Nephron progenitor cell (in vitro differentiated cells): ENCODE measurements at regions not wholly inside any gene's neighbourhood (a gene's known extent, or its start where the extent isn't known, plus 50 kb on each side); places are given as distances from the start of the nearest gene placed in this dataset.

Experiments
- DNase-seq: peaks from one replicate; pipeline ENCODE4 v3.0.0; 2021
- H3K27ac Mint-ChIP-seq: 2 replicates; pipeline ENCODE4 v1.8.0; 2021; ENCODE audit warnings: mild to moderate bottlenecking, moderate library complexity, mixed read lengths
- H3K27me3 Mint-ChIP-seq: 2 replicates; pipeline ENCODE4 v1.8.0; 2021; ENCODE audit warnings: mild to moderate bottlenecking, low read depth, mixed read lengths; ENCODE audit not compliant: poor library complexity
- H3K36me3 Mint-ChIP-seq: 2 replicates; pipeline ENCODE4 v1.8.0; 2021; ENCODE audit warnings: low read depth, mixed read lengths
- H3K4me1 Mint-ChIP-seq: 2 replicates; pipeline ENCODE4 v1.8.0; 2021; ENCODE audit warnings: mixed read lengths
- H3K4me3 Mint-ChIP-seq: 2 replicates; pipeline ENCODE4 v1.8.0; 2021; ENCODE audit warnings: mild to moderate bottlenecking, moderate library complexity, mixed read lengths
- H3K9me3 Mint-ChIP-seq: 2 replicates; pipeline ENCODE4 v1.8.0; 2021; ENCODE audit warnings: mild to moderate bottlenecking, moderate library complexity, mixed read lengths
- TF ChIP-seq, protein P1 (sequence below): fragments of 200-600 bp; sonication (generic); IDR thresholded peaks from 2 replicates; pipeline ENCODE4 v1.5.0; 2021; ENCODE audit warnings: antibody characterized with exemption

DNA sequence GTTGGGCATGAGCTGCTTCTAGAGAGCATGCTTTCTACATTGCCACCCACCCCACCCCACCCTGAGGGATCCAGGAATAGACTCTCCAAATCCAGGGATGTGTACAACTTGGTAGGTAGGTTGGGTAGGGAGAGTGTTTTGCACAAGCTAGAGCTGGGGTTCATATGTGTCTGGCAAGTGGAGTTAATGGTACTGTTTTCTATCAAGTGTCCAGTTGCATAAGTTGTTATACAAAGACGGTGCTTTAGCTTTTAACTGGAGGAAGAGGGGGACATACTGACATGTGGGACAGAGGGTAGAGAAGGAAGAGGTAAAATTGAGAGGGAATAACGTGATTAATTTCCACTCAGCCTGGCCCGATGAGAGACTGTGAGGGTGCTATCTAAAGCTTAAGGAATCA lies 51.0 kb upstream of the TNC start:
- Mint-ChIP-seq H3K36me3 (no peaks in the 10 kb centered on the region), H3K4me3 (no peak overlapping the region), H3K27ac (no peak overlapping the region), H3K4me1 (peaks cover 4% of the 10 kb centered on the region), H3K9me3 (peaks cover 12% of the 10 kb centered on the region), H3K27me3 (peaks cover 7% of the 10 kb centered on the region)
- DNase-seq, result no peak
- TF ChIP-seq, protein P1, sequence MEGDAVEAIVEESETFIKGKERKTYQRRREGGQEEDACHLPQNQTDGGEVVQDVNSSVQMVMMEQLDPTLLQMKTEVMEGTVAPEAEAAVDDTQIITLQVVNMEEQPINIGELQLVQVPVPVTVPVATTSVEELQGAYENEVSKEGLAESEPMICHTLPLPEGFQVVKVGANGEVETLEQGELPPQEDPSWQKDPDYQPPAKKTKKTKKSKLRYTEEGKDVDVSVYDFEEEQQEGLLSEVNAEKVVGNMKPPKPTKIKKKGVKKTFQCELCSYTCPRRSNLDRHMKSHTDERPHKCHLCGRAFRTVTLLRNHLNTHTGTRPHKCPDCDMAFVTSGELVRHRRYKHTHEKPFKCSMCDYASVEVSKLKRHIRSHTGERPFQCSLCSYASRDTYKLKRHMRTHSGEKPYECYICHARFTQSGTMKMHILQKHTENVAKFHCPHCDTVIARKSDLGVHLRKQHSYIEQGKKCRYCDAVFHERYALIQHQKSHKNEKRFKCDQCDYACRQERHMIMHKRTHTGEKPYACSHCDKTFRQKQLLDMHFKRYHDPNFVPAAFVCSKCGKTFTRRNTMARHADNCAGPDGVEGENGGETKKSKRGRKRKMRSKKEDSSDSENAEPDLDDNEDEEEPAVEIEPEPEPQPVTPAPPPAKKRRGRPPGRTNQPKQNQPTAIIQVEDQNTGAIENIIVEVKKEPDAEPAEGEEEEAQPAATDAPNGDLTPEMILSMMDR, result no peak

DNA sequence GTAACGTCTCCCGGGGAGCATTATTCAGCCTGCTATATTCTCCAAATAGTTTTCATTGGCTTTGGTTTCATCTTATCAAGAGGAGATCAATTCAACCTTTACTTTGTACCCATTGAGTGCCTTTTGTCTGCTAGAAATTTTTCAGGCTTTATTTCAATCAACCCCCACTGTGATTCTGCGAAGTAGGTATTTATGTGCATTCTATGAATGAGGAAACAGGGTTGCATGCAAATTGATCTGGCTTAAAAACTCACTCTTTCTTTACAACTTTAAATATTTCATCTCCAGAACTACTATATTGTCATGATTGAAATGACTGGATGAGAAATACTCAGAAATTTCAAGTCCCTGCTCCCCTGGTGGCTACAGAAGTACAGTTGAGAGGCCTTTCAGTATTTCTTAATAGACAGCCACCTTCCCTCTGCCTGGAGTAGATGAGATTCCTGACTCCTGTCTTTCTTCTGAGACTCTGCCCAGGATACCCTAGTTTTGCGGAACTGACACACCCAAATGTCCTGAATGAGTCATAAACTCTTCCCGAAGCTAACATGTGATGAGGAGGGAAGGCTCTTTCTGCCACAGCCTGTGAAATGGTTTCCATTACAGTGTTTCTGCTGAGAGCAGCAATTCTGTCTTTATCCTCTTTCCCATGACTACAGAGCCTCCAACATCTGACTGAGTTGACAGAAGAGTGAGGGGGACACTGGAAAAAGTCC lies 52.6 kb upstream of the TNC start:
- Mint-ChIP-seq H3K4me3 (no peak overlapping the region), H3K27ac (no peak overlapping the region), H3K36me3 (no peaks in the 10 kb centered on the region), H3K27me3 (peaks cover 7% of the 10 kb centered on the region), H3K4me1 (peaks cover 4% of the 10 kb centered on the region), H3K9me3 (peaks cover 12% of the 10 kb centered on the region)
- no peak for DNase-seq
- TF ChIP-seq, protein P1, result no peak

DNA sequence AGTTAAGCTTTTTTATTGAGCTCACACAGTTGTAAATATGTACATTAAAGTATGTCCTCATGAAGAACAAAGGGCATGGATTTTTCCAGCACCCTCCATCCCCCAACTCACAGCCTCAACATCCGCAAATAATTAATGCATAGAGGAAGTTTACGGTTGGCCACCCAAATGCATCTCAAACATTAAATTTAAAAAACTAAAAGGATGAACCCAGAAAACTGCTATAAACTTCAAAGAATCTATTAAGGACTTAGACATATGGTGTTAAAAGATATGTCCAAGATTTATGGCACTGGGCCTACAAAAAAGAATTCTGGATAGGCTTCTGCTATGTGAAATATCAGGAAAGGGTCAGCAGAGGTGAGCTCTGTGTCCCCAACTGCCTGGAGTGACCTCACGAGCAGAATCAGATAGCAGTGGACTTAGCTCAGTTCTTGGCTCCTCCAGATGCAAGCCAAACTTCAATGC lies 54.0 kb upstream of the TNC start:
- Mint-ChIP-seq H3K4me3 (no peak overlapping the region), H3K9me3 (peaks cover 6% of the 10 kb centered on the region), H3K4me1 (peaks cover 4% of the 10 kb centered on the region), H3K36me3 (no peaks in the 10 kb centered on the region), H3K27ac (no peak overlapping the region), H3K27me3 (peaks cover 7% of the 10 kb centered on the region)
- DNase-seq, result no peak
- TF ChIP-seq, protein P1, result no peak

DNA sequence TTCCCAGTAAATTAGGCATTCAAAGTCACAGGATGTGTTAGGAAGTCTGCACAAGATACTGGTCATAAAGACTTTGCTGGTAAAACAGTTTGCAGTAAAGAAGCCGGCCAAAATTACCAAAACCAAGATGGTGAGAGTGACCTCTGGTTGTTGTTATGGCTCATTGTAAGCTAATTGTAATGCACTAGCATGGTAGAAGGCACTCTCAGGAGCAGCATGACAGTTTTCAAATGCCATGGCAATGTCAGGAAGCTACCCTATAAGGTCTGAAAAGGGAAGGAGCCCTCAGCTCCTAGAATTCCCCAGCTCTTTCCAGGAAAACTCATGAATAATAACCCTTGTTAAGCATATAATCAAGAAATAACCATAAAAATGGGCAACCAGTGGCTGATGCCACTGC lies 64.3 kb upstream of the TNC start:
- Mint-ChIP-seq H3K4me3 (no peak overlapping the region), H3K27me3 (peaks cover 3% of the 10 kb centered on the region), H3K4me1 (peaks cover 5% of the 10 kb centered on the region), H3K9me3 (no peaks in the 10 kb centered on the region), H3K36me3 (no peaks in the 10 kb centered on the region), H3K27ac (no peak overlapping the region)
- TF ChIP-seq, protein P1, result no peak
- DNase-seq, result no peak

DNA sequence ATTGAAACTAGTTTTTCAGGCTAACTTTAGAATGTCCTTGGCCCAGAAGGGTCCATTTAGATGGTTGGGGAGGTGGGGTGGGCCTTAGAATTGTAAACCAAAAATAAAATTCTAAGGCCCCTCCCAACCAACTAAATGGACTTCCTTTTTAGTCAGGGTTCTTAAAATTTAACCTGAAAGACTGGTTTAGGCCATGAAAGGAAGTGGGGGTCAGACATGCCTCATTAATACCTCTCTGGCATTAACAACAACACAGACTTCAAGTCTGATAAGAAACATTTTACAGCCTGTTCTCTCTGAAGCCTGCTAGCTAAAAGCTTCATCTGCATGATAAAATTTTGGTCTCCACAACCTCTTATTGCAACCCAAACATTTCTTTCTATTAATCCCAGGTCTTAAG lies 65.5 kb upstream of the TNC start:
- Mint-ChIP-seq H3K27me3 (peaks cover 3% of the 10 kb centered on the region), H3K36me3 (no peaks in the 10 kb centered on the region), H3K4me3 (no peak overlapping the region), H3K27ac (no peak overlapping the region), H3K4me1 (peaks cover 5% of the 10 kb centered on the region), H3K9me3 (no peaks in the 10 kb centered on the region)
- TF ChIP-seq, protein P1, result no peak
- no peak for DNase-seq

DNA sequence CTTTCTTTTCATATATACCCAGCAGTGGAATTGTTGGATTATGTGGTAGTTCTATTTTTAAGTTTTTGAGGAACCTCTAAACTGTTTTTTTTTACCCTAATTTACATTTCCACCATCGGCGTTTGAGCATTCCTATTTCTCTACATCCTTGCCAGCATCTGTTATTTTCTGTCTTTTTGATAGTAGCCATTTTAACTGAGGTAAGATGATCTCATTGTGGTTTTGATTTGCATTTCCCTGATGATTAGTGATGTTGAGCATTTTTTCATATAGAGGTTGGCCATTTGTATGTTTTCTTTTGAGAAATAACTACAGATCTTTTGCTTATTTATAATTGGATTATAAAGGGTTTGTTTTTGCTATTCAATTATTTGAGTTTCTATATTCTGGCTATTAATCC lies 71.7 kb upstream of the TNC start:
- DNase-seq, result no peak
- Mint-ChIP-seq H3K27me3 (no peaks in the 10 kb centered on the region), H3K4me1 (no peaks in the 10 kb centered on the region), H3K4me3 (no peak overlapping the region), H3K36me3 (peaks cover 15% of the 10 kb centered on the region), H3K9me3 (peaks cover 30% of the 10 kb centered on the region), H3K27ac (no peak overlapping the region)
- TF ChIP-seq, protein P1, result no peak
